Stimulated activated CD4-positive, alpha-beta T cell treated with anti-CD3 and anti-CD28 coated beads, Interleukin-1b, Interleukin-23, amount 100 ng/mL, for 4 hours (primary cell): ENCODE measurements at regions not wholly inside any gene's neighbourhood (a gene's known extent, or its start where the extent isn't known, plus 50 kb on each side); places are given as distances from the start of the nearest gene placed in this dataset.
"Not testable (repeated sequence)": the region's sequence is repeated elsewhere in the genome, so short reads cannot be mapped to it uniquely, and the experiment has no call there.

Experiments used
- DNase-seq, 2 donors: peaks; one replicate each; pipeline ENCODE4 v3.0.0-alpha.2; 2020; ENCODE audit warnings: low read depth in 2 of 2

DNA sequence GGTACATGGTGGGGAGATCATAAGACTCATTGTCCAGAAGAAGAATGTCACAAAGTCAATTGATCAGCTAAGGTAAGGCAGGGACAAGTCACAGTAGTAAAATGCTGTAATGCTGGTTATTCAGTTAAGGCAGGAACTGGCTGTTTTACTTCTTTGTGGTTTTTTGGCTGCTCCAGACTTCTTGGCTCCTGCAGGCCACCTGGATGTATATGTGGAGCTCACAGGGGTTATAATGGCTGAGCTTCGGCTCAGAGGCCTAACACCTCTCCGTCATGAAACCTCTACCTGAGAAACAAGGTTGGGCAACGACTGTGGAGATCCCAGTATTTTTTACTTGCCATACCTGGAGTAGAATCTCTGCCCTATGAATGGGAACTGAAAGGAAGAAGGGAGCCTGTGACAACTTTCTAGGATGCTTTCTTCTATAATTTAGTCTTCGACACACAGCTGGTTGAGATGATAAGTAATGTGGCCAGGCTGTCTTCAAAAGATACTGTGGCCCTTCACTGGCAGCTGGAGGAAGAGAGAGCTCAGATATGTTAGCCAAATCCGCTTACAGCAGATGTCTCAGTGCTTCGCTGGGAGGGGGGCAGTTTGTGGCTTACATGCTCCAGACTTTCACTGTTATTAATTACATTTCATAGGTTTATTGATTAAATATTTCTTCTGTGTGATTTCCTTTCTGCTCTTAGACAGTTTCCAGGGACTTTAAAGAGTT lies 887.8 kb downstream of the IGSF11 start:
- no peak for DNase-seq

DNA sequence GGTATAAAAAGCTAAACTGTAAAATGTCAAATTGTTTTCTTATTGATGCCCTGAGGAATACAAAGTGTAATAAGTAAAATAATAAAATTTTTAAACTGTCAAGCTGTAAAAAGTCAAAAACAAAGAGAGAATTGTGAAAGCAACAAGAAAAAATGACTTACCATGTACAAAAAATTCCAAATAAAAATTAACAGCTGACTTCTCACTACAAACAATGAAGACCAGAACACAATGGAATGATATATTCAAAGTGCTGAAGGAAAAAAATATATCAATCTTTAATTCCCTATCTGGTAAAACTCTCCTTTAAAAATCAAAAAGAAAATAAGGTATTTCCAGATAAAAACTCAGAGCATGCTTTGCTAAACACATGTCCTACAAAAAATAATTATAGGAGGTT lies 883.5 kb downstream of the IGSF11 start:
- DNase-seq: no peak

DNA sequence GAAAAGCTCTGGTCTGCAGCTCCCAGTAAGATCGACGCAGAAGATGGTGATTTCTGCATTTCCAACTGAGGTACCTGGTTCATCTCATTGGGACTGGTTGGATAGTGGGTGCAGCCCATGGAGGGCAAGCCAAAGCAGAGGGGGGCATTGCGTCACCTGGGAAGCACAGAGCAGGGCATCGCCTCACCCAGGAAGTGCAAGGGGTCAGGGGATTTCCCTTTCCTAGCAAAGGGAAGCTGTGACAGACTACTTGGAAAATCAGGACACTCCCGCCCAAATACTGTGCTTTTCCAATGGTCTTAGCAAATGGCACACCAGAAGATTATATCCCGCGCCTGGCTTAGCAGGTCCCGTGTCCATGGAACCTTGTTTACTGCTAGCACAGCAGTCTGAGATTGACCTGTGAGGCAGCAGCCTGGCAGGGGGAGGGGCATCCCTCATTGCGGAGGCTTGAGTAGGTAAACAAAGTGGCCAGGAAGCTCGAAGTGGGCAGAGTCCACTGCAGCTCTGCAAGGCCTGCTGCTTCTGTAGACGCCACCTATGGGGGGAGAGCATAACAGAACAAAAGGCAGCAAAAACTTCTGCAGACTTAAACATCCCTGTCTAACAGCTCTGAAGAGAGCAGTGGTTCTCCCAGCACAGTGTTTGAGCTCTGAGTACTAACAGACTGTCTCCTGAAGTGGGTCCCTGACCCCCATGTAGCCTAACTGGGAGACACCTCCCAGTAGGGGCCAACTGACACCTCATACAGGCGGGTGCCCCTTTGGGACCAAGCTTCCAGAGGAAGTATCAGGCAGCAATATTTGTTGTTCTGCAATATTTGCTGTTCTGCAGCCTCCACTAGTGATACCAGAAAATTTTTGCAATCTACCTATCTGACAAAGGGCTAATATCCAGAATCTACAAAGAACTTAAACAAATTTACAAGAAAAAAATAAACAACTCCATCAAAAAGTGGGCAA lies 871.7 kb downstream of the IGSF11 start:
- DNase-seq: not testable (repeated sequence)

DNA sequence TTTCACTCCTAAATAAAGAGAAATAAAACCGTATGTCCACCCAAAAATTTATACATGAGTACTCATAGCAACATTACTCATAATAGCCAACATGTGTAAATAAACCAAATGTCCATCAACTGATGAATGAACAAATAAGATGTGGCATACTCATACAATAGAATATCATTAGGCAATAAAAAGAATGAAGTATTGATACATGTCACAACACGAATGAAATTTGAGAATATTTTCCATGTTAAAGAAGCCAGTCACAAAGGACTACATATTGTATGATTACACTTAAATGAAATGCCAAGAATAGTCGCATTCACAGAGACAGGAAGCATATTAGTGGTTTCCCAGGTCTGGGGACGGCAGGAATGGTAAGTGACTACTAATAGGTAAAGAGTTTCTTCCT lies 869.2 kb downstream of the IGSF11 start:
- DNase-seq: no peak

DNA sequence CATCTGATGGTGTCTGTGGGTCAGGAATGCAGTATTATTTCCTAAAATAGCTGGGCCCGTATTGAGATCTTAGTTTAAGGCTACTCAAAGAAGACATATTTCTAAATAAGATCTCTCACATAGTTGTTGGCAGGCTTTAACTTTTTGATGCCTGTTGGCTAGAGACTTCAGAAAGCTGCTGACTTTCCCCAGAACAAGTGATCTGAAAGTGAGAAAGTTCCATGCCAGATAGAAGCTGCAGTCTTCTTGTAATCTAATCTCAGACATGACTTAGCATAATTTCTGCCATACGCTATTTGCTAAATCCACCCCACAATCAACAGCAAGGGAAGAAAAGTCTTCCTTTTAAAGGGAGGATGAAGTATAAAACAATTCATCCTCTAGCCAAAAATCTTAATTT lies 867.1 kb downstream of the IGSF11 start:
- DNase-seq: no peak

DNA sequence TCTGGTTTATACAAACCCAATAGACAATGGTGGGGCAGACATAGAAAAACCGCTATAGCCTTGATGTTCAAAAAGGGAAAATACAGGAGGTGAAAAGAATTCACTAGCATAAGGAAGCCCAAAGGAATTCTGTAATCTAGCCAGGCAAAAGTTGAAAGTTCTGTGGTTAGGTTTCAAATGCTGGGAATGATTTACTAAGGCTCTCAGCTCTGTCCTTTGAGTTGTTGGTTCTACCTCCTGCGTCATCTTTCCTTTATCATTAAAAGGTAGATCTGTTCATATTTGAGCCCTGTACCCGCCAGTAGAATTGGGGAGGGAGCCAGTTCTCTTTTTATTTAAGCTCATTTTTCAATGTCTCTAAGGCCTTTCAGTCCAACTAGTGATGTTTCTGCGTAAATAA lies 866.5 kb downstream of the IGSF11 start:
- DNase-seq: no peak

DNA sequence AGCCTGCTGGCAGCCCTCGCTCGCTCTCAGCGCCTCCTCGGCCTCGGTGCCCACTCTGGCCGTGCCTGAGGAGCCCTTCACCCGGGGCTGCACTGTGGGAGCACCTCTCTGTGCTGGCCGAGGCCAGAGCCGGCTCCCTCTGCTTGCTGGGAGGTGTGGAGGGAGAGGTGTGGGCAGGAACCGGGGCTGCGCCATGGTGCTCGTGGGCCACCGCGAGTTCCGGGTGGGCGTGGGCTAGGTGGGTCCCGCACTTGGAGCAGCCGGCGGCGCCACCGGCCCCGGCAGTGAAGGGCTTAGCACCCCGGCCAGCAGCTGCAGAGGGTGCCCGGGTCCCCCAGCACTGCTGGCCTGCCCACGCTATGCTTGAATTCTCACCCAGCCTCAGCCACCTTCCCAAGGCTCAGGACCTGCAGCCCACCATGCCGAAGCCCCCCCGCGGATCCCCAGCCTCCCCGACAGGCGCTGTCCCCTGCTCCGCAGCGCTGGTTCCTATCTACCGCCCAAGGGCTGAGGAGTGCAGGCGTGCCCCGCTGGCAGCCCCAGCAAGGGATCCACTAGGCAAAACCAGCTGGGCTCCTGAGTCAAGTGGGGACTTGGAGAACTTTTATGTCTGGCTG lies 863.3 kb downstream of the IGSF11 start:
- DNase-seq: no peak

DNA sequence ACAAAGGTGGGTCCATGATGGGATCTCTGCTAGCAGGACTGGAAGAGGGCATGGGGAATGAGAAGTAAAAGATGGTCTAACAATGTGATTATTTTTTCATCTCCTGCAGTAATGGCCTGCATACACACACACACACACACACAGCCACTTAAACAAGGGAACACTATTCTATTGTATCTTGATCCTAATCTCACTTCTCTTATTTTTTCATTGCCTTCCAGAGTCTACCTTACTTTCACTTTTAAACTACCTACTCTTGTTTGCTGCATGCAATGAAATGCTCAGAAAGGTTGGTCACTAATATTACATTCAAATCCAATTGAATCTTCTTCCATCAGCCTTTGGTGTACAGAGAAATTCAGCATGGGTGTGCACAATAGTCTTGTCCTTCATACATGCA lies 853.8 kb downstream of the IGSF11 start:
- no peak for DNase-seq

DNA sequence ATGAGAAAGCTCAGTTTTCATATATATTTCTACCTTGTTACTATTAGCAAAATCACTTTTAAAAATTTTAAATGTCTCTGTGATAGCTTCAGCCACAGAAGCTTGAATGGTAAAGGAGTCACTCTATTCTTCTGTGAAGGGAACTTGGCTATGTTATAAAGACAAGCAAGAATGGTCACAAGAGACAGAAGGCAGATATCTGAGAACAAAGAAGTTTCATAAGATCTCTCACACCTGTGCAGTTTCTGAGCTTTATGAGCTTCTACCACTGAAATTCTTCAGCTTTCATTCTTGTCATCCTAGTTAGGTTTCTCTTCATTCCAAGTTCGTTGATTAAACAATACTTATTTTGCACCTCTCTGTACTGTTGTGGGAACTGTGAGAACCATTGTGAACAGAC lies 853.4 kb downstream of the IGSF11 start:
- no peak for DNase-seq

DNA sequence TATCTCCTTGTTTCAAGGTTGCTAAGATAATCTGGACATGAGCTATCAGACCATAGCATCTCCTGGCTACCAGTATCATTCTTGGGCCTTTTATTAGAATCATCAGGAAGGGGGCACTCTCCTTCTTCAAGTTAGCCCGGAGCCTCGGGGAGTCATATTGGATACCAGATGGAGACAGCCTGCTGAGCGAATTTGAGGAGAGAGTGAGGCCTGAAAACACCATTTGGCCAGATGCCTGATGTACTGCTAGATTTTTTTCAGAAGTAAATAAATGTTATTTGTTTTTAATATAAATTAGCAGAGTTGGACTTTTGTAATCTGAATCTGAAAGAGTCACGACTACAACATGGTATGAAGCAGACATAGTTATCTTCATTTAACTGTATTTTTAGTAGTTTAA lies 848.6 kb downstream of the IGSF11 start:
- no peak for DNase-seq

DNA sequence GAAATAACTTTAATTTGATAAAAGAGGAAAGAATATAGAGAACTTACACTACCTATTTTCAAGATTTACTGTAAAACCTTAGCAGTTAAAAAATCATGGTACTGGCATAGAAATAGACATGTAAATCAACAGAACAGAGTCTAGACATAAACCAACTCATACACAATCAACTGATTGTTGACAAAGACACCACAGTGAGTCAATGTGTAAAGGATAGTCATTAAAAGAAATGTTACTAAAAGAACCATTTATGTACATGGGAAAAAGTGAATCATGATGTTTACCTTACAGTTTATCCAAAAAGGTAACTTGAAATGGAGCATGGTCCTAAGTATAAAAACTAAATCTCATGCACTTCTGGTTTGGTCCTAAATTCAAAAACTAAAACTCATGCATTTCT lies 847.4 kb downstream of the IGSF11 start:
- no peak for DNase-seq

DNA sequence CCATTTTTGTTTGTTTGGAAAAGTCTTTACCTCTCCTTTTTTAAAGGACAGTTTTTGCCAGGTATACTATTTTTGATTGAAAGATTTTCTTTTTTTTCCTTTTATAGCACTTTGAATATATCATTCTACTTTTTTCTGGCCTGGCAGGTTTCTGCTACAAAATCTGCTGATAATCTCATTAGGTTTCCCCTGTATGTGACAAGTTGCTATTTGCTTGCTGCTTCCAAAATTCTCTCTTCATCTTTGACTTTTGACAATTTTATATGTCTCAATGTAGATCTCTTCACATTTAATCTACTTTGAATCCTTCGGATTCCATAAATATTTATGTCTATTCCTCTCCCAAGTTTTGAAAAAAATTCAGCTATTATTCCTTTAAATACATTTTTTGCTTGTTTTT lies 838.5 kb downstream of the IGSF11 start:
- no peak for DNase-seq

DNA sequence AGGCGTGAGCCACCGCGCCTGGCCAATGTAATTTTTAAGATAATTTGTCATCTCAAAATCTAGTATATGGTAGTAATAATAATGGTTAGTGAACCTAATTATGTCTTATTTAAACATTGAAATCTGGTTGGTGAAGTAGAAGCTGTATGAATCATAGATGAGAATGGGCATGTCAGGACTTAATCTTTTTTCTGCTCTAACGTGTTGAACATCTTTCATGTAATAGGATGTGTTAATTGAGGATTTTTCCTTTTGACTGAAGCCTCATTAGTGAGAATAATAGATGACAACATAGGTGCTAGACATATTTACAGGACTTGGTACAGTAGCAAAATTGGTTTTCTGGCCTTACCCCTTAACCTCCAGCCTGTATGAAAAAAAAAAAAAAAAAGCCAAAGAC lies 835.6 kb downstream of the IGSF11 start:
- DNase-seq: no peak

DNA sequence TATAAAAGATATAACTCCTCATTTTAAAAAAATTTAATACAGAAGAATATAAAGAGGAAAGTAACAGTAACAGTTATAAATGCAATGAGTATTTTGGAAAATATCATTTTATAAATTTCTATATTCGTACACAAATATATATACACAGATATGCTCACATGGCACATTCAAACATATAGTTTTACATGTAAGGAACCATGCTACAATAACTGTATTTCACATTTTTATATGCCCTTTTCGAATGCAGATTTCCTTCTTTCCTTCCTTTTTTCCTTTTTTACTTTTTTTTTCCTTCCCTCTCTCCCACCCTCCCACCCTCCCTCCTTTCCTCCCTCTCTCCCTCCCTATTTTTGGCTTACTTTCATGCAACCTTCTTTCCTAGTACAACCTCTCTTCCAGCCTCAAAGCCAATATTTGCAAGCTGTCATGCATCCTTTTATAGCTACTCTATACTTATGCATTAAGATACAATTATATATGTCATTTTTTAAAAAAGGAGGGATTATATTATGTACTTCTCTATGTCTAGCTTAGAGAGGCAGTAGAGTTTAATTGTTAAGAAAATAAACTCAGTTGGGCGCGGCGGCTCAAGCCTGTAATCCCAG lies 830.5 kb downstream of the IGSF11 start:
- DNase-seq: no peak

DNA sequence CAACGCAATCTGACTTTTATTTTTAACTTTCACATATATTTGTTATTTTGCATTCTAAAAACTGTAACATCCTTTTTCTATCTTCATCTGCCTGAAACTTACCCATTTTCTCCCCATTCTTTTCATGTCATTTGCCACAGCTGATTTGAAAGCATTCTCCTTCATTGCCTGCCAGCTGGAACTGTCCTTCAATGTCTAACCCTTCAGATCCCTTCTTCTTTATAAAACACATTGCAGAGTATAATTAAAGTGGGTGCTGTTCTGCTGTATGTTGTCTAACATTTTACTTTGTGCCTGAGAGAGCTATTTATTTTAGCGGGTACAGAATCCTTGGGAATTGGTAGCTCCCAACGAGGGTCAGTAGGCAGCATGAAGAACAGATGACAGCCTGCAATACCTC lies 827.4 kb downstream of the IGSF11 start:
- no peak for DNase-seq

DNA sequence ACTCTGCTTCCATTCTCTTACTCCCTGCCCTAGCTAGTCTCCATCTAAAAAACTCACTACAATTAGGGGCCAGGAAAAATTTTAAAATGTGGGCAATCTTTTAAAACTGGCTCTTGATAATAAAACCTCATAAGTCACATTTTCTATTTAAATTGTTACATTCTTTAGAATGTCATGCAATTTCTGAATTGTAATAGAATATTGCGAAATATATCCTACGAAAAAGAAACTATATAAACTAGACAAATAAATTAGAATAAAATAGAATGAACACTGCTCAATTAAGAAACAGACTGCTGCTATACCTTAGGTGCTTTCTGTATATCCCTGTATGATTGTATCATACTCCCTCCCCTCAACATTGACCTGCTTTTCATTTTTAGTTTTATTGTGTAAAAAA lies 826.0 kb downstream of the IGSF11 start:
- no peak for DNase-seq

DNA sequence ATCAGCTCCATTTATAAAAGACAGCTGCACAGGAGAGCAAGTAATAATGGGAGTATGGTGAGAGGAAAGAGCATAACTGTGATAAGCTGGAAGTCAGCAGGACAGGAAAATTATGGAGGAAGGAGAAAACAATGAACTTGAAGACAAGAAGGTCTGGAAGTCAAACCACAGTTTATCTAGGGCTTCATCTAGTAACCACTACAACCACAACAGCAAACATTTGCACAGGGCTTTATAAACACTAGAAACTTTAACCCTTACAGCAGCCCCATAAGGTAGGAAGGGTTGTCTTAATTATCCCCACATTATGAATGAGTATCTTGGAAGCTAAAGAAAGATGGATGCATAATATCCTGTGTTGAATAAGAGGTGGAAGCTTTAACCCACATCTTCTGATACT lies 820.8 kb downstream of the IGSF11 start:
- no peak for DNase-seq

DNA sequence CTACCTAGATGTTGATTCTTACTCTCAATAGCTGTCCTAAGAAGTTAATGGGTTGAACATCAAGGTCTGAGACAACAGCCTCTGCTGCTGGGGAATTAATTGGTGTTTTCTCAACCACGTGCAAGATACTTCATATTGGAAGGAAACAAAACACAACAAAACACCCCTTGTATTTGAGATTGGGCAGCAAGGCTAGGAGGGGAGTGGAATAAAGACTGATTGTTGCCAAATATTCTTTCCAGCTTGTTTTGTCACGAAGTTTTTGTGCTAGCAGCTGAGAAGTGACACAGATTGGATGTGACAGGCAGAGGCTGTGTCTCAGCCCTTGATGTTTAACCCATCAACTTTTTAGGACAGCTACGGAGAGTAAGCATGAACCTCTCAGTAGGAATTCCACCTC lies 808.4 kb downstream of the IGSF11 start:
- no peak for DNase-seq

DNA sequence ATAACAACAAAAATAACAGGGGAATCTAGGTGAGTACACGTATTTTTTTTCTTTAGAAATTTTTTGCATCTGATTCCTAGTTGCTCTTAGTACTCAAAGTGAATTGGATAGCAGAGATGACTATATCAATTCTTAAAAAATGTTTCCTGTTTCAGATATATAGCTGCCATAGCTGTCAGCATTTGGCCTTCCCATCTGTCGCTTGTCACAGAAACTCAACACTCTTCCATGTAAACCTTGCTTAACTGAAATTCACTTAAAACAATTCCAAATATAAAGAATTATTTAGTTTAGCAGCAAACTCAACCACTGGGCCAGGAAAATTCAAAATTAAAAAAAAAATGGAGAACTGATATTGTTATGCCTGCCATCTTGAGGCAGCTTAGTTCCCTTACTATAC lies 807.5 kb downstream of the IGSF11 start:
- no peak for DNase-seq

DNA sequence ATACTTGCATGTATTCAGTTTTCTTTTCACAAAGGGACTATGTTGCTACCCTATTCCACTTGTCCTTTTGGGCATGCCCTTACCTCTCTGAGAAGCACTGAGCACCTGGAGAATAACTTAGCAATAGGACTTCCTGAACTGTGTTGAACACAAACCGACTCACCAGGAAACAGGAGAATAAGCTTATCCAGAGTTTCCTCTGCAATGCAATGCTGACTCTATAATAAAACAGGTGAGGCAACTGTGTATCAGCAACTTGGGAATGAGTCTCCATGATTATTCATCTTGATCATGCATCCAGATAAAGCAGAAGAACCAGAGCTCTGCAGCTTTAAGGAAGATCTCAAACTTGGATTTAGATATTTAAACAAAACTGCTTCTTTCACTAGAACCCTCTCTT lies 806.5 kb downstream of the IGSF11 start:
- no peak for DNase-seq

DNA sequence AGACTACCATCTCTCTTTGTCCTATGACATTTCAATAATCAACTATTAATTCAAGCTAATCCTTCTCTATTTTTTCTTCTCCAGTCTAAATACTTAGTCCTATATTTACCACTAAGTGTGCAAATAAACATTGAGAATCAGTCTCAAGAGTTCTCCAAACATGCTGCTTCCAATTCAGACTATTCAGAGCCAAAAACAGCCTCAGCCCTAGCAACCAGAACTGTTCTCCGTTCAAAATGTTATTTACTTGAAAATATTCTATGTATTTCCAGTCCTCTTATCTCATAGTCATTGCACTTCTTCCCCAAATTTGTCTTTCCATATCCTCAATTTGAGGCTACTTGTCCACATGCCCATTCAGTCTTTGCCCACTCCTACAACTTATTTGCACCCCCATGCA lies 805.5 kb downstream of the IGSF11 start:
- no peak for DNase-seq

DNA sequence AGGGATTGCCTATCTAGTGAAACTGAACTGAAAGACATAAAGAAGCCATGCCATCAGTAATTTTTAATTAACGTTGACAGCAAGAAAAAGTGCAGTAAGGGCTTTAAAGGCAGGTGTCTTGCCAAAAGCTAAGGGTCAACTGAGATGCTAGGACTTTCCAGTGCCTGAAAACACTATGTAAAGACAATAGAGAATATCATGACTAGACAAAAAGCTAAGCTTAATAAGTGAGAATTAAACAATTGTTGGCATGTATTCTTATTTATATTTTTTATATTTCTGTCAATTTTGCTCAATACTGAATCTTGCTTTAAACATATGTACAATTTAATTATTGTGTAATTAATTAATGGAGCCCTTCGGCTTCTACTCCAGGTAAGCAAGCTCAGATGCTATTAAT lies 803.1 kb downstream of the IGSF11 start:
- DNase-seq: no peak
